ENCODE measurements at regions not wholly inside any gene's neighbourhood (a gene's known extent, or its start where the extent isn't known, plus 50 kb on each side); places are given as distances from the start of the nearest gene placed in this dataset.

- H3K27ac ChIP-seq, result no peak overlapping the region
- no peak overlapping the region for H3K4me3 ChIP-seq
- WGBS, 4 donors, result 85 to 92% (median 90%) methylated on average over 10 of the region's 10 CpGs
- intact Hi-C loops (cut with DNase I), result no loop called here
- peaks cover 0 to 14% (median 0%) of the 10 kb centered on the region in 12 donors for H3K4me1 ChIP-seq
- H3K27me3 ChIP-seq, result peaks cover 0 to 8% (median 0%) of the 10 kb centered on the region in 9 donors
- peaks cover 0 to 6% (median 0%) of the 10 kb centered on the region in 12 donors for H3K9me3 ChIP-seq
- ATAC-seq (no peak), DNase-seq (peak in 1 of 5 donors; percentile 13)
- TF ChIP-seq, protein P1, sequence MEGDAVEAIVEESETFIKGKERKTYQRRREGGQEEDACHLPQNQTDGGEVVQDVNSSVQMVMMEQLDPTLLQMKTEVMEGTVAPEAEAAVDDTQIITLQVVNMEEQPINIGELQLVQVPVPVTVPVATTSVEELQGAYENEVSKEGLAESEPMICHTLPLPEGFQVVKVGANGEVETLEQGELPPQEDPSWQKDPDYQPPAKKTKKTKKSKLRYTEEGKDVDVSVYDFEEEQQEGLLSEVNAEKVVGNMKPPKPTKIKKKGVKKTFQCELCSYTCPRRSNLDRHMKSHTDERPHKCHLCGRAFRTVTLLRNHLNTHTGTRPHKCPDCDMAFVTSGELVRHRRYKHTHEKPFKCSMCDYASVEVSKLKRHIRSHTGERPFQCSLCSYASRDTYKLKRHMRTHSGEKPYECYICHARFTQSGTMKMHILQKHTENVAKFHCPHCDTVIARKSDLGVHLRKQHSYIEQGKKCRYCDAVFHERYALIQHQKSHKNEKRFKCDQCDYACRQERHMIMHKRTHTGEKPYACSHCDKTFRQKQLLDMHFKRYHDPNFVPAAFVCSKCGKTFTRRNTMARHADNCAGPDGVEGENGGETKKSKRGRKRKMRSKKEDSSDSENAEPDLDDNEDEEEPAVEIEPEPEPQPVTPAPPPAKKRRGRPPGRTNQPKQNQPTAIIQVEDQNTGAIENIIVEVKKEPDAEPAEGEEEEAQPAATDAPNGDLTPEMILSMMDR (IDR thresholded peaks at IDR 0.05), result no peak
- no peak for TF ChIP-seq POLR2A (IDR thresholded peaks at IDR 0.05)
- no peaks in the 10 kb centered on the region for H3K36me3 ChIP-seq
Measured at GRCh38 chr6:157772820-157773219, 50.2 kb upstream of the SNX9 start.
